HG03196 (cell line): ENCODE measurements at regions not wholly inside any gene's neighbourhood (a gene's known extent, or its start where the extent isn't known, plus 50 kb on each side); places are given as distances from the start of the nearest gene placed in this dataset.
"Not testable (repeated sequence)": the region's sequence is repeated elsewhere in the genome, so short reads cannot be mapped to it uniquely, and the experiment has no call there.

Experiments
- ATAC-seq: cut with Tn5 transposase; IDR thresholded peaks from one replicate; pipeline ENCODE4 v1.9.1; 2021; ENCODE audit not compliant: unreplicated experiment

DNA sequence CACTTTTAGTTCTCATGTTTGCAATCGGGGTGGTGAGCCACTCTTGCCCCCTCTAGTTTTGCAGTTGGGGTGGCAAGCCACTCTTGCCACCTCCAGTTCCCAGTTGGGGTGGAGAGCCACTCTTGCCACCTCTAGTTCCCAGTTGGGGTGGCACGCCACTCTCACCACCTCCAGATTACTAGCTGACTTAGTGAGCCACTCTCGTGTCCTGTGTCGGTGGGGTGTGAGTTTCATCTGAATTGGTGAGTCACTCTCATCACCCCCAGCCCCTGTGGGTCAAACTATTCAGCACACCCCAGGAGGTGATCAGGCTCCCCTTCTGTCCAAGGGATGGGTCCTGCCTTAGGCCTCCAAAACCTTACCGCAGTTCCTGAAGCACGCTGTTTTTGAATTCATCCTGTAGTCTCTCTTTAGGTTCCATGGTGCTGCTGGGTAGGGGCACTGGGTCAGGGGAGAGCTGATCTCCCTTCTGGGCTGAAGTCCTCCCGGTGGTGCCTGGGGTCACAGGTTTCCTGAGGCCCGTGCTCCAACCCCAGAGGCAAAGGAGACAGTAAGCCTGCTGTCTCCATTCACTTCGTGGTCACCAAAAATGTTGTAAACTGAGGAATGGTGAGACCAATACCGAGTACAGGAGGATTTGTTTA, 224.2 kb upstream of the SYNCRIP start:
- no peak for ATAC-seq

DNA sequence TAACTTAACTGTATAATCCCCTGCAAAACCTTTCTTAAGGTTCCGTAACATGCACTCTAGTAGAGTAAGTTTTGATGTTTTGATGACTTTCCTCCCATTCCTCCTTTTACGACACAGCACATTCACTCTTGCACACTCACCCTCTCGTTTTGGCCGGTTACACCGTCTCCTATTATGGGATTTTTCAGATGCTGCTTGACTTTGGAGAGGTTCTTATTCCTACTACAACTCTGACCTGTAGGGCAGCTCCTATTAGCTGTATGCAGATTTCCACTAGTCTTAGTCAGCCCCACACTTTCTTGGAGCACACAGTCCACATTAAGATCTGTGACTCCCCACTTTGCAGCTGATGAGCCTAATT, 223.7 kb upstream of the SYNCRIP start:
- ATAC-seq = no peak

DNA sequence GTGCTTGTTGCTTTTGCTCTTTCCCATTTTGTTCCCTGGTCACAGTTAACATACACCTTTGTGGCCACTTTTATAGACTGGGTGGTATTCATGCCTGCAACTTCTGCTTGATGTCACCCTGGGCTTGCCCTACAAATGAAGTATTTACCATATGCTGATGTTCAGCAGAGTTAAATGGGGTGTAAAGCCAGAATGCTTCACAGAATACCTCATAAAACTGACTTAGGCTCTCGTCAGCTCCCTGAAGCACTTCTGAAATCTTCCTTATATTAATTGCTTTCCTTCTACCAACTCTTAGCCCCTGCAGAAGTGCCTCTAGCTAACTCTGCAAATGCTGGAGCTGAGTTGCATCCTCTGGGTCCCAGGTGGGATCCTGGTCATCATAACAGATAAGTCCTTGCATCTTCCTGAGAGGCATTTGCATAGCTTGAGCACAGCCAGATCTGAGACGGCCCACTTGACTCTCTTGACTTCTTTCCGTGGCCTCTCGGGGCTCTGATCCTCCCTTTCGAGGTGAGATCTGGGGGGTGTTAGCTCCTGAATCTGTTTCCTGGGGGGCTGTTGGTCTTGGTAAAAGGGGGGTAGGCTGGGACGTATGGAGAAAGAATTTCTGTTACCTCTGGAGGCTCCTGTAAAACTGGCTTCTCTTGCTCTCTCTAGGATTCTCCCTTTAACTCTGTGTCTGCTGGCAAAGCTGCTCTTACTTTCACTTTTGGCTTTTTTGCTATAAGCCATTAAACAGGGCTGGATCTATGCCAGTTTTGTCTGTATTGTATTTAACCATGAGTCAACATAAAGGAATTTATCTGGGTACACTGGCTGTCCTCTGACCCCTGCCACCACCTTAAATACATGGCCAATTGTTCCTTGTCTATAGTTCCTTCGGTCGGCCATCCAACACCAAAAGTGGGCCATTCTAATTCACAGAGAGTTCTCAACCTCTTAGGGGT, 223.0 kb upstream of the SYNCRIP start:
- peak; percentile 67 for ATAC-seq

DNA sequence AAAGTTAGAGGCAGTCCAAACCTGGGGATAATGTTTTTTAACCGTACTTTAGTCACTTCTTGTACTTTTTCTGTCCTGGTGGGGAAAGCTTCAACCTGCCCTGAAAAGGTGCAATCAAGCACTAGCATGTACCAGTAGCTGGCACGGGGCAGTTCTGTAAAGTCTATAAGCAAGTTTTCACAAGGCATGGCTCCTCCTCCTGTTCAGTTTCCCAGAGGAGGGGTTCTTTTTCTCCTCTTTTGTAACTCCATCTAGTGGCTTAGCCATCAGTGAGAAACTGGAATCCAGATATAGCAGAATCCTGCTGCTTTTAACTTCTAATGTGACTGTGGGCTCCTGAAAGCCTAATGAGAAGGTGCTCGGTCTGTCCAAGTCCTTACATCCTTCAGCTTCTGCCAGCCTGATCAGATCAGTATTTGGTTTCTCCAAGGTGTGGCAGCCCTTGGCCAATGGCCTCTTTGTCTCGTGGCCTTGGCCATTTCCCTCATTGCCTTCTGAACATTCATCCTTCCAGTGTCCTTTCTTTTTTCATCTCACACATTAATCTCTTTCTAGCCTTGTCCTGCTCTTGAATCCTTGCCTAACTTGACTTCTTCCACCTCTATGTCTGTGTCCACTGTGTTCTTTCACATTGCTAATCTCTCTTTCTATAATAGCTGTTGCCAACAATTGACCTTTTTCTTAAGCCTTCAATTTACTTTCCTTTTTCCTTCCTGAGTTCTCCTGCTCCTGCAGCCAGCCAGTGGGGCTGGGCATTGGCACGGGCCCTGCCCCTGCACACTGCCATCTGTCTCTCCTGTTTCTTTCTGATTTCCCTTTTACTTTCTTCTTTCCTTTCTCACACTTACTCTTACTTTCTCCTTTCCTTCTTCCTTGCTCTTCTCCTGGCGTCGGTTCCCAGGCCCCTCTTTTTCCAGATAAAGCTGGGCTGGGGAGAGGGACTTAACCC, 222.0 kb upstream of the SYNCRIP start:
- ATAC-seq = no peak

DNA sequence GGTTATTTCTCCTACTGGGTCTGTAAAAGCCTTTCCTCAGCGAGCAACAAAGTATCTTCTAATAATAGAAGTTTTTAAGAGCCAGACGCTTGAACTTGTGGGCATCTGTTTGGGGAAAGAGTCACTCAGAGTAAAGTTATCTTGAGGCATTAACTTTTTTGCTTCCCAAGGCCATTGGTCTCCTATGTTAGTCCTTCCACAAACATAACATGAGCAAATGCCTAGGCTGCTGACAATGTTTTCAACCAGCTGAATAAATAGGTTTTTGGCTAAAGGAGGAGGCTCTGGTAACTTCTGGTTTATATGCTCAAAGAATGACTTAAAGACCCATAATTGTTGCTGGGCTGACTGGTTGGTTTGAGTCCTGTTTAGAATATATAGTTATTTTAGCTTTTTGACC, 213.5 kb upstream of the SYNCRIP start:
- ATAC-seq = no peak

DNA sequence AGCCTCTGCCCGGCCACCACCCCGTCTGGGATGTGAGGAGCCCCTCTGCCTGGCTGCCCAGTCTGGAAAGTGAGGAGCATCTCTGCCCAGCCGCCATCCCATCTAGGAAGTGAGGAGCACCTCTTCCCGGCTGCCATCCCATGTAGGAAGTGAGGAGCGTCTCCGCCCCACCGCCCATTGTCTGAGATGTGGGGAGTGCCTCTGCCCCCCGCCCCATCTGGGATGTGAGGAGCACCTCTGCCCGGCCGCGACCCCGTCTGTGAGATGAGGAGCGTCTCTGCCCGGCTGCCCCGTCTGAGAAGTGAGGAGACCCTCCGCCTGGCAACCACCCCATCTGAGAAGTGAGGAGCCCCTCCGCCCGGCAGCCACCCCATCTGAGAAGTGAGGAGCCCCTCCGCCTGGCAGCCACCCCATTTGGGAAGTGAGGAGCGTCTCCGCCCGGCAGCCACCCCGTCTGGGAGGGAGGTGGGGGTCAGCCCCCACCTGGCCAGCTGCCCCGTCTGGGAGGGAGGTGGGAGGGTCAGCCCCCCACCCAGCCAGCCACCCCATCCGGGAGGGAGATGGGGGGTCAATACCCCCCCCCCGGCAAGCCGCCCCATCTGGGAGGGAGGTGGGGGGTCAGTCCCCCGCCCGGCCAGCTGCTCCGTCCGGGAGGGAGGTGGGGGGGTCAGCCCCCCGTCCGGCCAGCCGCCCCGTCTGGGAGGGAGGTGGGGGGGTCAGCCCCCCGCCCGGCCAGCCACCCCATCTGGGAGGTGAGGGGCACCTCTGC, 195.8 kb upstream of the SYNCRIP start:
- not testable (repeated sequence) for ATAC-seq

DNA sequence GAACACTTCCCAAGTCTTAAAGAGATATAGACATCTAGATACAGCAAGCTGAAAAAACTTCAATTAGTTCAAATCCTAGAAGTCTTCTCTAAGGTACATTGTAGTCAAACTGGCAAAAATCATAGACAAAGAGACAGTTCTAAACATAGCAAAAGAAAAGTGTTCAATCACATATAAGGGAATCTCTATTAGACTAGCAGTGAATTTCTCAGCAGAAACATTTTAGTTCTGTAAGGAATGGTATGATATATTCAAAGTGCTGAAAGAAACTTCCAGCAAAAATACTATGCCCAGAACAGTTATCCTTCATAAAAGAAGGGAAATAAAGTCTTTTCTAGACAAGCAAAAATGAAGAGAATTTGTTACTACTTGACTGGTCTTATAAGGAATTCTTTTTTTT, 186.3 kb upstream of the SYNCRIP start:
- ATAC-seq = no peak

DNA sequence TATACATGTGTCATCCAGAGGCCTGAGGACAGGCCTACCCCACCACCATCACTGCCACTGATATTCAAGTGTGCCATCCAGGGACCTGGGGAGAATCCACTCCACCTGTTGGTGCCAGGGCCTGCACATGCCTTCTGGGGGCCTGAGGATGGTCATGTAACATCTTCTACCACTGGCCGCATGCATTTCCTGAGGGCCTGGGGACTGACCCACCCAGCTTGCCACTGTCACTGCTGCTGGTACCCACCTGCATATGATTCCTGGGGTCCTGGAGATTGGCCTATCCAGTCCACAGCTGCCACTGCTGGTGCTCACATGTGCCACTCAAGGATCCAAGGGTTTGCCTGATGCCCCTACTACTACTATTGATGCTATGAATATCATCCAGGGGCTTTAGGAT, 184.3 kb upstream of the SYNCRIP start:
- no peak for ATAC-seq

DNA sequence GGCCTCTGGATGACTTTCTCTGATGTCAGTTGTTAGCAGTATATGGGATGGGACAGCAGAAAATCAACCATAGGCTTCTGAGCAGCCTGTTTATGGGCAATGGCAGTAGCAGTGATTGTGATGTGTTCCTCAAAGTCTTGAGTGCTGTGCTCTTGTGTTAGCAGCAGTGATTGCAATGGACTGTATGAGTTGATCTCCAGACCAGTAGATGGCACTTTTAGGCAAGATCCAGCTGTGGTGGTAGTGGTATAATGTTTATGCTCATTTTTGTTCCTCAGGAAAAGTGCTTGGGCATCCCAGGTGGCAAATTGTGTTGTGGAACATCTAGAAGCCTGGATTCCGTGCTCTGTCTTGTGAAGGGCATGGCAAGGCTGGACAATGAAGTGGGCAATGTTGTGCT, 181.6 kb upstream of the SYNCRIP start:
- no peak for ATAC-seq

DNA sequence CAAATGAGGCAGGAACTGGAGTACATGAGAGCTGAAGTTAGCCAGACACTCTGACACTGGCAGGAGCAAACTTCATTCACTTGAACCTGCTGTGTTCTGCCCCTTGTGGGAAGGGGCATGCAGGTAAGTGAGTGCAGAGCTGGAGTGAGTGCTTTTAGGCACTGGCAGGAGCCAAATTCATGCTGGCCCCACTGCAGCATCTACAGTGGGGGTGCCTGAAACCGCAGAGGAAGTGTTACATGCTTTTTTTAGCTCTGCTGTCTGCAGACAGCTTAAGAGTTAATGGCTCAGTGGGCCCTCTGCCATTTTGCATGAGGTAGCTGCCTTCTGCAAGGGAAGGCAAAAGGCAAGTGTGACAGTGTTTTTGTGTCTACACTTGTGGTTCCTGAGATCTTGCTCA, 167.9 kb upstream of the SYNCRIP start:
- ATAC-seq = no peak

DNA sequence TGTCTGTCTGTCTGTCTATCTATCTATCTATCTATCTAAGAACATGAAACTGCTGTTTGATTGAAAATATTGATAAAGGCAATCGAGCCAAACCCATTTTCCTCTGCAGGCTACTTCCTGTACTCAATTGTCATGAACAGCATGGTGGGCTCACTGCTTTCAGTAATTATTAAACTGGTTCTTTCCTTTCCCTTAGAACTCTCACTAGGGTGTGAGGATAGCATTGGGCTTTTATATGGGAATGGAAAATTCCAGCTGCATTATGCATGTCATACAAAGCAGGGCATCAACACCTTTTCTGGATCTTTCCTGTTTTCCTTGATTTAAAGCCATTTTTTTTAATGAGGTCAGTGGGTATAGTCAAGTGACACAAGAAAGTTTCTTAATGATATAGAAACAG, 161.0 kb upstream of the SYNCRIP start:
- ATAC-seq = no peak

DNA sequence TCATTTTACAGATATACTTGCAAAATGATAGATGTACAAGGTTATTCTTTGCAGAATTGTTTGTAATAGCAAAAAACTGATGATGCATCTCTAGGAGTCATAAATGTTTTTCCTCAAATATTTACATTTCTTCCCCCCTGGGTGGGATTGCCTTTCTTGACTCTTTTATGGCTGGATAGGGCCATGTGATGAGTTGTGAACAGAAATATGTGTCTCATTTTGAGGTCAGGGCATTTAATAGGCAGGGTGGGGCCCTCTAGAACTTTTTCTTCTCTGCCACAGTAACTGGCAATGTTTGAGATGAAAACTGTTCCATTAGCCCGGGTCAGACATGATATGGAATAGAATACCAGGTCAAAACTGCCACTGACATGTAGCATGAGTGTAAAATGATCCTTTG, 159.5 kb upstream of the SYNCRIP start:
- ATAC-seq = no peak

DNA sequence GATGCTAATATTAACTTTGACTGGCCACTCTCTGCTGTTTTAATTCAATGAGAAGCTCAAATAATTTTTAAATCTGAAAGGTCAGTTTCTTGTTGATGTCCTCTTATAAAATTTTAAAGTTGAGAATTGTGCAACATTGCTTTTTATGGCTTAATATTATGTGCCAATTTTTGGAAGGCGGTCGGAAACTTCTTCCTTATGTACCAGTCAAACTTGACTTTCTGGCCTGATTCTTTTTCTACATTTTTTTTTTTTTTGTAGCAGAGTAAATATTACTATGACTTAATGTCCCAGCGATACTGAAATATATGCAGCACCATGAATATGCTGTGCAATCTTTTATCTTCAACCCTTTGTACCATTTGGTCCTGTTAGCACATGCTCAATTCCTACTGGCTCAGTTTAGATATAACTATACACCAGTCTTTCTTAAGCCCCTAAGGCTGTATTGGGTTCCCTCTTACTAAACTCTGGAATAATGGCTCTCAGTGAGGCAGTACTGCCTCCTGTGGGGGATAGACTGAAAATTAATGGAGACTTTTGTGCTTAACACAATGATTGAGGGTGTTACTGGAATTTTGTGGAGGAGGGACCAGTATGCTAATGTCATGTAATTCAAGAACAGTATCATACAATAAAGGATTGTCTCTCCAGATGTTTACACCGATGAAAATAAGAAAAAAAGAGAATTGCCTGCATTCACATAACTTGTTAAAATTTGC, 156.4 kb upstream of the SYNCRIP start:
- ATAC-seq = no peak

DNA sequence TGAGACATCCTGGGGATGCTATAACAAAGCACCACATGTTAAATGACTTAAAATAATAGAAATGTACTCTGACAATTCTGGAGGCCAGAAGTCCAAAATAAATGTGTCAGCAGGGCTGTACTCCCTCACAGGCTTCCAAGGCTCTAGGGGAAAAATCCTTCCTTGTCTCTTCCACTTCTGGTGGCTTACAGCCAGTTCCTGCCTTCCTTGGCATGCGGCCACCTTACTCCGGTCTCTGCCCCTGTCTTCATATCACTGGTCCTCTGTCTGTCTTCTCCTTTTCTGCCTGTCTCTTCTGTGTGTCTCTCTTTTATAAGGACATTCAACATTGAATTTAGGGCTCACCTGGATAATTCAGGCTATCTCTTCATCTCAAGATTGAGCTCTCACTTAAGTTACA, 155.3 kb upstream of the SYNCRIP start:
- no peak for ATAC-seq

DNA sequence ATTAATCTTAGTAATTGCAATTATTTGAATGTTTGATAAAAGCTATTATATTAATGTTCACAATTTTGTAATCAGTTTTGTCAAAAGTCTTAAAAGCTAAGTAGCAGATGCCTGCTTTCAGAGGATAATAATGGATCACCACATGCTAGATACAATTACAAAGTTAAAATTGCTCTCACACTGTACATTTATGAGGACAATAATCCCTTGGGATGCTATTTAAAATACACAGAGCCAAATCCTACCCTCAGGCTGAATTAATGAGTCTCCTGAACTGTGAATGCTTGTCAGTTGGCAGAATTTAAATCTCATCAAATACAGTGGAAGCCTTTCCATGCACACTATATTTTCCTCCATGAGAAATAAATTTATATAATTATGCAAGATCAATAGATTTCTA, 153.3 kb upstream of the SYNCRIP start:
- no peak for ATAC-seq

DNA sequence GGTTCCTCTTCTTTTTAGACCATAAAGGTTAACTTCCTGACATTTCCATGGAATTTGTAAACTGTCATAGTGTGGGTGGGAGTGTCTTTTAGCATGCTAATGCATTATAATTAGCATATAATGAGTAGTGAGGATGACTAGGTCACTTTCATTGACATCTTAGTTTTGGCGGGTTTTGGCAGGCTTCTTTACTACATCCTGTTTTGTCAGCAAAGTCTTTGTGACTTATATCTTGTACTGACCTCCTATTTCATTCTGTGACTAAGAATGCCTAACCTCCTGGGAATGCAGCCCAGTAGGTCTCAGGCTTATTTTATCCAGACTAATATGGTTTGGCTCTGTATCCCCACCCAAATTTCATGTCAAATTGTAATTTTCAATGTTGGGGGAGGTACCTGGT, 149.6 kb upstream of the SYNCRIP start:
- no peak for ATAC-seq

DNA sequence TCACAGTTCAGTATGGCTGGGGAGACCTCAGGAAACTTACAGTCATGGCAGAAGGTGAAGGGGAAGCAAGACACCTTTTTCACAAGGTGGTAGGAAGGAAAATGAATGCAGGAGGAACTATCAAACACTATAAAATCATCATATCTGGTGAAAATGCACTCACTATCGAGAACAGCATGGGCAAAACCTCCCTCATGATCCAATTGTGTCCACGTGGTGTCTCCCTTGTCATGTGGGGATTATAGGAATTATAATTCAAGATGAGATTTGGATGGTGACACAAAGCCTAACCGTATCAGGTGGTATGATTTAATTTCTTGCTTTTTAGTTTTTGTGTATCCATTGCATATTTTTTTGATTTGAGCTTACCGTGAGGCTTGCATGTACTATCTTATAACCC, 133.2 kb upstream of the SYNCRIP start:
- ATAC-seq = no peak

DNA sequence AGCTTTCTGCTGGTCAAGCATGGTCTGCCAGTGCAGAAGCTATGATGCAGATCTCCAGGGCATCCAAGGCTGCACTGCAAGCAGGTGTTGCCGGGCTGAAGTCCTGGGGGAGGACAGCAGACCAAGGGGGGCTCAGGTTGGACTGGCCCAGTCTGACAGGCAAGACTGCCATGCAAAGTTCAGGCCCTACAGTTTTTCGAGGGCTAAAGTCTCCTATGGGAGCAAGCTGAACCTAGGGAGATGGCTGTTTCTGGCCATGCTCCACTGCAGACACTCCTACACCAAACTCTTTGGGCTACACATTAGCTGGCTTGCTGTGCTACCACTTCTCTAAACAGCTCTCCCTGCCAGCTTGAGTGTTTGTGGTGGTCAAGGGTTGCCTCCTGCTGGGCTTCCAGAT, 130.0 kb upstream of the SYNCRIP start:
- ATAC-seq = no peak

DNA sequence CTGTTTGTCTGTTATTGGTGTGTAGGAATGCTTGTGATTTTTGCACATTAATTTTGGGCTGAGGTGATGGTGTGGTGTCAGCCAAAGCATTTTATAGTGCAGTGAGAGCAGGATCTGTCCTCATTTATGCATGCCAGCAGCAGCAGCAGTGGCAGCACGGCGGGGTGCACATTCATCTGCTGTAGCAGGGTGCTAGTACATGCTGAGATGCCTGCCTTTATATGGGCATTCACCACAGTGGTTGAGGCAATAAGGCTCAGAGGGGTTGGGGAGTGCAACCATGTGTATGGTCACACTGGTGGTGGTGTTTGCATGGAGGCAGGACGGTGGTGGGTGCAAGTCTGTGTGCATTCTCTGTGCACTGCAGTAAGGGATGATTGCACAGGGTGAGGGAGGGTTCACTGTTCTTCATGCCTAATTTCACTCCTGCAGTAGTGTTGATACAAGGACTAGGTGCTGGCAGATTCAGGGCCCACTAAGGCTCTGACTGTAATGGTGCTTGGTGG, 129.3 kb upstream of the SYNCRIP start:
- ATAC-seq = no peak

DNA sequence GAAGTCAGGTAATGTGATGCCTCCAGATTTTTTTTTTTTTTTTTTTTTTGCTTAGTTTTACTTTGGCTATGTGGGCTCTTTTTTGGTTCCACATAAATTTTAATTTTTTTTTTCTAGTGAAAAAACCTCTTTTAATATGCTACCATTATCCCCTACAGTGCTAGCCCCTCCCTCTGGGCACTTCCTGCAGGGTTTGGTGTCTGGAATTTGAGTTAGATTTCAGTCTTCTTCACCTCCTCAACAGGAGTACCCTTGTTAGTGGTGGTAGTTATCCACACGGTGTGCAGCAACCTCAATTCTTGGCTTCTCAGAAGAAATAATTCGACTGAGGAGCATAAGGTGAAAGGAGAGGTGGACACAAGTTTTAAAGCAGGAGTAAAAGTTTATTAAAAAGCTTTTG, 128.8 kb upstream of the SYNCRIP start:
- ATAC-seq = no peak
